Endothelial cell of umbilical vein (primary cell): ENCODE measurements at regions not wholly inside any gene's neighbourhood (a gene's known extent, or its start where the extent isn't known, plus 50 kb on each side); places are given as distances from the start of the nearest gene placed in this dataset.

ENCODE experiments used
- CTCF ChIP-seq, 2 donors: IDR thresholded peaks; 1 replicate in 1 of 2; 2 replicates in 1 of 2; pipeline ENCODE4 v1.5.1; 2011; ENCODE audit warnings: low read length in 2 of 2, mild to moderate bottlenecking in 2 of 2, moderate library complexity in 2 of 2, control low read depth in 1 of 2, inconsistent platforms in 1 of 2, low read depth in 1 of 2; ENCODE audit not compliant: insufficient read depth in 1 of 2; ENCODE audit errors: extremely low read depth in 1 of 2
- FOS ChIP-seq: IDR thresholded peaks from 2 replicates; pipeline ENCODE4 v1.6.1; 2011; ENCODE audit warnings: mild to moderate bottlenecking, low read length, moderate library complexity, borderline replicate concordance; ENCODE audit not compliant: insufficient read depth
- POLR2A ChIP-seq: IDR thresholded peaks from 2 replicates; pipeline ENCODE4 v1.6.1; 2012; ENCODE audit warnings: low read depth, mild to moderate bottlenecking, control low read depth, low read length
- POLR2AphosphoS5 ChIP-seq: IDR thresholded peaks from 2 replicates; pipeline ENCODE4 v1.6.1; 2012; ENCODE audit warnings: low read depth, mild to moderate bottlenecking, control low read depth, low read length, moderate library complexity; ENCODE audit not compliant: insufficient read depth

- TF ChIP-seq POLR2A (no peak), CTCF (IDR thresholded peaks at IDR 0.05; ENCODE audit: extremely low read depth in 1 of 2, insufficient read depth in 1 of 2, low read depth in 1 of 2, low read length in 2 of 2) (no peak), POLR2AphosphoS5 (no peak), FOS (no peak)
These were observed 414.9 kb downstream of the COG6 start for GRCh38 chr13:40070357-40070756.
